ENCODE measurements at regions not wholly inside any gene's neighbourhood (a gene's known extent, or its start where the extent isn't known, plus 50 kb on each side); places are given as distances from the start of the nearest gene placed in this dataset.

- TF ChIP-seq FOXJ3 (CRISPR knock-in tag; IDR thresholded peaks at IDR 0.05) (no peak), CTCF (IDR thresholded peaks at IDR 0.05 in 2 of 3, conservative IDR thresholded peaks at IDR 0.05 in 1 of 3; ENCODE audit: insufficient read depth in 2 of 3, low read depth in 1 of 3, low read length in 3 of 3) (peak; percentile 36 to 61 (median 36); a peak in 5 of 6 replicates), CBX3 (IDR thresholded peaks at IDR 0.05; ENCODE audit: borderline replicate concordance in 1 of 2, low read length in 2 of 2) (no peak)
Observed at GRCh38 chr3:21839592-21839991, 88.6 kb upstream of the ZNF385D start.
